Glomerular visceral epithelial cell (primary cell): ENCODE measurements at regions not wholly inside any gene's neighbourhood (a gene's known extent, or its start where the extent isn't known, plus 50 kb on each side); places are given as distances from the start of the nearest gene placed in this dataset.

Experiments
- DNase-seq: peaks from one replicate; pipeline ENCODE4 v3.0.0-alpha.2; 2016; ENCODE audit errors: extremely low spot score

DNA sequence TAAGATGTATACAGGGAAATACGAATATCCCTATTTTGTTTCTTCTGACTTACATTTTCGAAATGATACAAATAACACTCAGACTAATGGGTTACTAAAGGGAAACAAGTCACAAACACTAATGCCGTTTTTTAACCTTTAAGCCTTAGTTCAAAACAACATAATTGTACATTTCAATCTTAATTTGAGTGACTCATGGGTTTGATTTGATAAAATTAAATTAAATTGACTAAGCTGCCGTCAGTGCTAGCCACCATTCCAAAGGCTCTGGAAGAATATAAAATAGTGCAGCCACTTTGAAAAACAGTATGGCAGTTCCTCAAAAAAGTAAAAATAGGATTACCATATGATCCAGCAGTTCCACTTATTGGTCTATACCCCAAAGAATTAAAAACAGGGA is 133.8 kb upstream of the NT5C1B start:
- no peak for DNase-seq

DNA sequence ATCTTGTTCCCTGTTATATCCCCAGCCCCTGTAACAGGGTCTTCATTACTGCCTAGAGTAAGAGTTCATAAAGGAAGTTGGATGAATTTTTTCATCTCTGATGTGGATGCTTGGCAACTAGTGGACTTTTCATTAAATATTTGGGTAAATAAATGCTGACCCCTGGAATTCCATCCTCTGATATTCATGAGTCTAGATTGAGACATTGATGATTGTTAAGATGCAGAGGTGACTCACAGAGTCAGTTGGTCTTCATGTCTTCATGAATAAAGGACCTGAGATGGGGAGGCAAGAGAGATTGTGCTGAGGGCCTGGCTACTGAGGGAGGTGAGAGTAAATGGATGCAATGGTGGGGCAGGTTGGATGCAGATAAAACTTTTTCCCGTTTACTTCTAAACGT is 132.7 kb upstream of the NT5C1B start:
- DNase-seq, result no peak

DNA sequence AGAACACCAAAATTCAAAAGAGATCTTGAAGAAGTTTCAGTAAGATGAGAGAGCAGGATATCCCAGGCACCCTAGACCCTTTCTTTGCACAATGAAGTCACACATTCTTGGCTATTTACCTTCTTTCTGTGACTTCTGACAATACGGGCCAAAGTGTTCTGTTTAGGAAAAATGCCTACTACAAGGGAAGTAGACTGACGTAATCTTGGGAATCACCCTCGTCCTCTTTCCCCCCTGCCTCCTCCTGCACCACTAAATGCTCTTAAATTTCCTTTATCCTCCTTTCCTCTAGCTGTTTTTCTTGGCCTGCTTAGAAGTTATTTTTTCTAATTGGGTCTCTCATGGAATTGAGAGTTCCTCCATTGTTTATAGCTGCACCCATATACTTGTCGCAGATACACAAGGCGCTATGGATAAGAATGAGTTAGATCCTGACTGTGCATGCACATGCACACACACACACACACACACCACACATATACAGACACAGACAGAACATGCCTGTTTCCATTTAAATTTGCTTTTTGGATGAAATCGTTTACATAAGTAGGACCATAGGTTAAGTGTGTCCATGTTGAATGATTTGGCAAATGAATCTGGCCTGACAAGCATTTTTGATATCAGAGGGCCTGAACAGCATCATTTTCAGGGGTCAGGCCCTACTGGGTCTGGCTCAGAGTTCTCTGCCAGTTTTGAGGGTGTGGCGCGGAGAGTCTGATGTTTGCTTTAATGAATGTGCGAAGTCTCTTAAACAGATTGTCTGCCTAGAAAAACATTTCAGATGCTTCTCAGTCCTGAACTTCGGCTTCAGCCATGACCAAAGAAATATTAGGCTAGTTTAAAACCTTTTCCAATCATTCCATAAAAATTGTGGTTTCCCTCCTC is 131.9 kb upstream of the NT5C1B start:
- DNase-seq, result no peak

DNA sequence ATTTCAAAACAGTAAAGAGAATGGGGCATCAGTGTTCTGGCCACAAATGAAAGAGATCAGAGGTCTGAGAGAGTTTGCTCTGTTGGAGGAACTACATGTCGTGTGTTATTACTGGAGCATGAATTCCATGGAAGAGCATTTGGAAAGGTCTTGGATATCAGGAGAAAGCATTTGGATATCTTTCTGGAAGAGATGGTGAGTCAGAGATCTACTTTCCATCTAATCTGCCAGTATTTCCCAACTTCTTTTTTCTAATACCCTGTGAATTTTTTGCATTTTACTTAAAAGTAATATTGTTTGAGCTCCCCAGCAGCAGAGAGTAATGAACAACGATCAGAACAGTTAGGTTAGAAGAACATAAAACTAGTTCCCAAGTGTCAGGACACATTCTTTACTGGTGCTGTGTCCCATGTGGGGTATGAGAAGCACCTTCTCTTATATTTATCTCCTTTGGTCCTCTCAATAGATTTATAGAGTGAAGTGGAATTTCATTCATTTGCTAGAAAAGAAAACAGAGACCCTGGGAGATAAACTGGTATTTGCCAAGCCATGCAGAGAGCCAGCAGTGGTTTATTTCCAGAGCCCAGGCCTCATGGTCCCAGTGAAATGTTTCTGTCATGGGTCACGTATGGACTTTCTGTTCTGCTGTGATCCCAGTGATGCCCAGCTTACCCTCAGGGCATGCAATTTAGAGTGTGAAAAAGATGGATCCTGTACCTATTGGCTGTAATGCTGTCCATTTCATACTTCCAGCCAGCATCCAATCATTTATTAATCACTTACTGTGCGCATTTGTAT is 130.8 kb upstream of the NT5C1B start:
- DNase-seq, result peak; percentile 56

DNA sequence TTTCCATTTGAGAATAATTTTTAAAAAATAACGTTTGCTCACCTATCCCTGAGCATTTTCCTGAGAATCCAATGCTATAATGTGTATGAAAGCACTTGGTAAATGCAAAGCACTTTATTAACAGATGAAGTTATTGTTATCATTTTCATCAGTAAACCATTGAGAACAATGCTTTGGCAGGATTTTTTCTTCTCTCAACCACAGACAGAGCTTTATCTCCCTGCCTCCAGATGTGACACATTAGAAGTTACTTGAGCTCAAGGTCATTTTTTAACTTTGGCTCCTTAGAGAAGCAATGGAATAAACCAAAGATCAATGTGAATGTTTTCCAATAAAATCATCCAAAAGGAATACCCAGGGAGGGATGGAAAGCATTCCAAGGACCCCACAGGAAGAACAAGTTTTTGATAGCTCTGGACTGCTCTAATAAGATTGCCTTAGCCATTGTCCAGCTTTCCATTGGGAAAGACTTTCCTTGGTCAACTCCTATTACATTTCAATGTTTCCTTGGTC is 118.9 kb upstream of the NT5C1B start:
- DNase-seq, result no peak

DNA sequence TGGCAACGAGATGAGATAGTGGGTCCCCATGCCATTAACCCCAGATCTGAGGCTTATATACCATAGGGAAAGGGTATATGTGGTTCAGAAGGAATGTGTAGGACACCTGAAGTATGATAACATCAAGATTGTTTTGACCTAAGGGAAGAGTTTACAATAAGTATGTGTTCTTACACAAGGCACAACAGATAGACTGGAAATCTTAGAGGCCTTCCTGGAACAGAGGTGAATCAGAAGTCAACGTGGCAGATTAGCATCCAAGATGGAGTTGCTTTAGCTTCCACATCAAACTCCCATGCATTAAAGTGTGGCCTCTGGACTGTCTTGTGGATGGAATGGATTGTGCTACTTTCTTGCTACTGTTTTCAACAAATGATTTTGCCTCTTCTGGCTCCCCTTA is 116.6 kb upstream of the NT5C1B start:
- DNase-seq, result no peak

DNA sequence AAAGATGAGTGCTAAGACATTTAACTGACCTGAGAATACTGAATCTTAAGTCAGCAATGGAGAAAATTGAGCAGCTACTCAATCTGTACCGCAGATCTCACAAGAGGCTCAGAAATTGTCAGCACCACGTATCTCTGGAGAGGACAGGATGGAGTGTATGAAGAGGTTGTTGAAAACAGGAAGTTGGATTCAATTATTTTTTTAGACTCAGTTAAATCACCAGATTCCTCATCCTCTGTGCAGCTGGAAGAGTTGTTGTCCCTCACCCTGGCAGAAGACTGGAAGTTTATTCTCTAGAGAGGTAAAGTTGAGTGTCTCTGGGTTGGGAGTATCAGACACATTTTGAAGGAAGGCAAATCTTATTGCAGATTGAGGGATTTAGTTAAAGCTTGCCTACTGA is 114.9 kb upstream of the NT5C1B start:
- DNase-seq, result no peak

DNA sequence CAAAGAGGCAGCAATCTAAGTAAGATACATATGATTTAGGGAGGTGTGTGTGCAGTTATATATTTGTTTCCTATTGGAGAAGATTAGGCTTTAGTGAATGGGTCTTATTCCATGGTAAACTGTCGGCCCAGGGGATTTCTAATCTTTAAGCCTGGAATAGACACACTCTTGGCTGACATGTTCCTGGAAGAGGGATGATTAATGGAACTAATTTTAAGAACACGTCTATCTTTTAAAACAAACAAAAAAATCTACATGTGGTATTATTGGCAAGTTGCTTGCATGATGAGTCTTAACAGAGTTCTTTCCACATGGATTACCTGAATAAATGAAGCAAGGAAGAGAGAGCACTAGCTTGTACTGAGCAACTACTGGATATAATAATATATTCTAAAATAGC is 114.2 kb upstream of the NT5C1B start:
- DNase-seq, result peak; percentile 0

DNA sequence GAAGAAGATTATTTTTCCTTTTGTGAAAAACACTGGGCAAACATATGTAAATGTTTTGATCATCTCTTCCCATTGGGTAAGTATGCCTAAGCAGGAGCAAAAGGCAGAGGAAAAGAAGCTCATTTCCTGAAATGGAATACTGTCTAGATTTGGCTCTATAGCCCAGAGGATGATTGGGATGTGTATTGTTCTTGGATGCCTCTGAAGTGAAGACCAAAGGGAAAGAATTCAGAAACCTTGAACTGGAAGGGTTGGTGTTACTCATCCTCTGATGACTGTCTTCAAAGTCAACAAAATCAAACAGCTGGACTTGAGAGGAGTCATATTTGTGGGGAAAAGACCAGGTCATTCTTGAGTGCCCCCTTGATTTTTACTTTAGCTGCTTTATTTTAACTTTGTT is 112.6 kb upstream of the NT5C1B start:
- peak; percentile 4 for DNase-seq

DNA sequence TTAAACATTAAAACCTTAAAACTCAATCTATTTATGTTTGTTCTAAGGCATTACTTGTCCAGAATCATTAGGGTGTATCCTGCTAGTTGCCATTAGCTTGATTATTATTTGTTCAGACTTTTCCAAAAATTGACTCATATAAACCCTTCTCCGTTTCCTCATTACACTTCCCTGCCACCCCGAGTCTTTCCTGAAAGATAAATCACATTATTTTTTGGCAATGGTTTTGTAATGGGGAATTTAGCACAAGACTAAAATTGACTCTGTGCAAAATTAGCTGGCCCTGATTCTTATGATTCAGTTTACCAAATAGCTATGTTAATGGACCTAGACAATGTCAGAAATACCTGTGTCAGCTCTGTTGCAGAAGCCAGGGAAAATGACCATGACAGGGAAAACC is 112.2 kb upstream of the NT5C1B start:
- no peak for DNase-seq

DNA sequence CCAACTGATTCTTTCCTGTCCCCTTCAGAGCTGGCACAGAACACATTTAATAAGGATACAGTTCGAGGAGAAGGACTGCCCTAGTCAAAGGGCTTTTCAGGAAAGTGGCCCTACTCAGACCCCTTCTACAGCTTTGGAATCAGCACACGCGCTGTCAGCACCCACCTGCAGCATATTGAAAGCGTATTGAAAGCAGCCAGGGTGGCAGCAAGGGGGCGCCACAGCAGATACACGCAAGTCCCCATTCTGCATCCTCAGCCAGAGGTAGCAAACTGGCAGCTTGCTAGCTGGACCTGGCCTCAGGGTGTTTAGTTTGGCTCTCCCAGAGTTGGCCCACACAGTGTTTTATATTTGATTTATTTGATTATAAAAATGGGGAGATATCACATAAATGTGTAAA is 101.0 kb upstream of the NT5C1B start:
- no peak for DNase-seq

DNA sequence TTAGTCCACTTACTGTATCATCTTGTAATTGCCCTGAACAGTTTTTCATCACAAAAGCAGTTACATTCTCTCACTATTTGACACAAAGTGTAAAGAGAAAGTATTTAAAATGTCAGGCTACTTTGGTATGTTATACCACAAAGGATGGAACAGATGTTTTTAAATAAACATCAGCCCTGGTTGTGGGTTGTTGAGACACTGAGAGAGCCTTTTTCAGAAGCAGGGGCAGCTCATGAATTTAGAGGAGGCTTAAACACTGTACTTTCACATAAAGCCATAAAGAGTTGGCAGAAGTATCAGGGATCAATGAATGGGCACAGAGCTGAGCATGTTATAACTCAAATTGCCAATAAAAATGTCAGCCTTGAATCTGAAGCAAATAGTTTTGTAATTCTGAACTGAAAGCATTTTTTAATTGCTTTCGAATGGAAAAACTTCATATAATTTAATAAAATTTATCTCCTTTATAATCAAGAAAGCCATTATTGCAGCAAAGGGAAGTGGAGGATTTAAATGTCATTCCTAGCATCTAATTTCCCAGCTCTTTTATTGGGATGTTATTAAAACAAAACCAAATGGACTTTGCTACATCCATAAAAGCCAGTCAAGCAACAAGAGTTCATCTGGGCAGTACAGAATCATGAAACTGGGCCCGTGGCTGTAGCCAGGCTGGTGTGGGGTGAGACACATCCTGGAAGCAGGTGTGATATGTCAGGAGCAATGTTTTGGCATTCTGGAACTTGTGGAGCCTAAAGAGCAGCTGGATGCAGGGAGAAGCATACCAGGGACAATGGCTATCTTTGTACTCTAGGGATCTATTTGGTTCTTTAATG is 95.1 kb upstream of the NT5C1B start:
- no peak for DNase-seq

DNA sequence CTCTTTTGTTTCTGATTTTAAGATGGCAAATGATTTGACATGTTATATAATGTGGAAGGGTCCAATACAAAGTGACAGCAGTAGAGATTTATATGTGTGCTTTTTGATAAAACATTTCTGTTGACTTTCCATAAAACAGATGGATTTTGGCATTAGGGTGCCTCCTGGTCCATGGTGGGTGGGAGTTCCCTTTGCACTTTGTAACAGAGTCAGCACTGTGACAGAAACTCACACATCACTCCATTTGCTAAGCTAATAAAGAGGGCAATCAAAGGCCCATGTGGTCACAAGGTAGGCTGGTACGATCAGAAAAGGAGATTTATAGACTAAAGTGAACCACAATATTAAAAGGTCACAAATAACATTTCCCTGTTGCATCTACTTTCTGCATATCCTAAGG is 93.3 kb upstream of the NT5C1B start:
- DNase-seq, result no peak

DNA sequence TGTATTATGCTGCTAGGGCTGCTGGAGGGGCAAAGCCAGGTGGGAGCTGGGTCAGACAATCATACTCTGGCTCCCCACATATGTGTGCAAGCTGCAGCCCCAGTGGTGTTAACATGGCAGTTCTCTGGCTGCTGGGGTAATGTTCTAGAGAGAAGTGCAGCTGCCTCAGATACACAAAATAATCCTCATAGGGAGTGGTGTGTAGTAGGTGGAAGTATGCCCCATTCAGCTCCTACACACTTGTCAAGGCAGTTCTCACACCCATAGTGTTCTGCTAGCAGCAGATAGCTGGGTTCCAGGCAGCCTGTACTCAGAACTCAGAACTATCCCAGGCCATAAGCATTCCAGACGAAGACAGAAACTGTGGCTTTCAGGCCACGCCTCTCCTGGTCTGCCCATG is 87.9 kb upstream of the NT5C1B start:
- DNase-seq, result no peak

DNA sequence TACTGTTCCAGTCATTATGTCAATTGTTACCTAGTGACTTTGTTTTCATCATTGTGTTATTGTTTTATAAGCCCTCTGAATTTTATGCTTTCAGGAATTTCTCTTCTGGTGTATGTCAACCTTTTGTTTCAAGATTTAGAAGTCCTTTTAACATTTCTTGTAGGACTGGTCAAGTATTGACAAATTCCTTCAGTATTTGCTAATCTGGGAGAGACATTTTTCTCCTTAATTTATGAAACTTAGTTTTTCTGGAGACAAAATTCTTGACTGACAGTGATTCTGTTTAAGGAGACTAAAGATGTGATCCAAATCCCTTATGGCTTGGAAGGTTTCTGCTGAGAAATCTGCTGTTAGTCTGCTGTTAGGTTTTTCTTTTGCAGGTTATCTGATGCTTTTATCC is 84.9 kb upstream of the NT5C1B start:
- DNase-seq, result no peak

DNA sequence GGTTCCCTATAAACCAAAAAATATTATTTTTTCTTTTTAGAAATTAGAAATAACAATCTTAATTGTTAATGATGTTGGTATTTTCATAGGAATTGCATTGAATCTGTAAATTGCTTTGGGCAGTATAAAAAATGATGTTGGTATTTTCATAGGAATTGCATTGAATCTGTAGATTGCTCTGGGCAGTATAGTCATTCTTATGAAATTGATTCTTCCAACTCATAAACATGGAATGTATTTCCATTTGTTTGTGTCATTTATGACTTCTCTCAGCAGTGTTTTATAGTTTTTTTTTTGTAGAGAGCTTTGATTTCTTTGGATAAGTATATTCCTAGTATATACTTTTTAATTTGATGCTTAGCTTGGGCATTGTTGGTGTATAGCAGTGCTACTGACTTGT is 82.0 kb upstream of the NT5C1B start:
- no peak for DNase-seq

DNA sequence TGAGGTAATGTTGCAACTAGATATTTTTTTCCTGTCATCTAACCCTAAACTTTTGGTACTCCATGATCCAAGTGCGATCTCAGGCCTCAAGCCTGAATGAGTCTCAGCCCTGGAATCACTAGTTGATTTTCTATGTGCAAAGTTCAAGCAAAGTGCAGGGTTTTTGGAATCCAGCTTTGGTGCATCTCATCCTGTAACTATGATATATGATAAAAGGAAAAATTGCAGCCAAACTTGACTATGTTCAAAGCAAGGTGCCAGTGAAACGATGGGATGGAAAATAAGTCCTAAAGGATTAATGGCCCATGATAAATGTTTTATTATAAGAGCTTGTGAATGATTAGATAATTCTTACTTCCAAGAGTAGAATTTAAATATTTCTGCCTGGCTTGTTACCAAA is 78.9 kb upstream of the NT5C1B start:
- DNase-seq, result no peak

DNA sequence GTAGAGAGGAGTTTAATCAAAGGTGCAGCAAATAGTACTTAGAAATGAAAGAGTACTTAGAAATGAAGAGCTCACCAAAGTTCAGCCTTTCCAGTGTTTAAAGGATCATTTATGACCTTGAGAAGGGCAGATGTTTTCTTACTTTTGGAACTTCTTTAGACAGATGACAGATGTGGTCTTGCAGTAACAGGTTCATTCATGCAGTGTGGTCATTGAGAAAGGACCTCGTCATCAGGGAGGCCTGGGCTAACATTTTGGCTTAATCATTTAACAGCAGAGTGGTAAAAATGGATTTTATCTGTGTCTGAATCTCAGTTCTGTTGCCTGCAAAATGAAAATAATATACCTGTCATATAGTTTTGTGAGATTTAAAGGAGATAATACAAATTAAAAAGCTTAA is 75.1 kb upstream of the NT5C1B start:
- DNase-seq, result no peak

DNA sequence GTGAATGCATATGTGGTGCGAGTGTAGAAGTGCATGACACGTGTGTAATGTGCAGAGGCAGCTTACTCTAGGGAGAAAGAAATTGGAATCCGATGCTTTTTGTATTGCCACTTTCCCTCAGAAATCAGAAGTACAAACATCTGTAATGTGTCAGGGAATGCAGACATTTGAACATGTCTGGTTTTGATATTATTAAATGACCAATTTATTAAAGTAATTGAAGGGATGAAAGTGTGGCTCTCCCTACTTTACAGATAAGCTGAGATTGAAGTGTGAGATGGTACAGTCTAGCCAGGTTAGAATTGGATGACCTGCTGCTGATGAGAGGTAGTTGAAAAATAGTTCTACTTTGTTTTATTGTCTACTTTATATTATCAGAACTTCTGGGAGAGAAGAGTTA is 74.5 kb upstream of the NT5C1B start:
- no peak for DNase-seq

DNA sequence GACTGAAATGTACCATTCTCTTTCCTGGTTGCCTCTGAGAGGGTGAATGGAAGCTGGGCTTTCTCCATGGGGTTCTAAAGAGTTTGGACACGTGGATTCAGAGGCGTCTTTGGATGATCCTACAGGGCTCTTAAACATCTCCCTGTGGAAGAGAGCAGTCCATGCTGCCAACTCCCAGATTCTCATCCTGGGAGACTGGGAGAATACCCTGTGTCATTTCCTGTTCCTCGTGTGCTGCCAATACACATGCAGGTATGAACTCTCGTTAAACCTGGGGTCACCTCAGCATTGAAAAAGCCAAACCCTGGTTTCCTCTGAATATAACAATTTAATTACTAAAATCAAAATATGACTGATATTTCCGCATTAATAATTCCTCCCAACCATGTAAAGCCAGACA is 73.3 kb upstream of the NT5C1B start:
- no peak for DNase-seq

DNA sequence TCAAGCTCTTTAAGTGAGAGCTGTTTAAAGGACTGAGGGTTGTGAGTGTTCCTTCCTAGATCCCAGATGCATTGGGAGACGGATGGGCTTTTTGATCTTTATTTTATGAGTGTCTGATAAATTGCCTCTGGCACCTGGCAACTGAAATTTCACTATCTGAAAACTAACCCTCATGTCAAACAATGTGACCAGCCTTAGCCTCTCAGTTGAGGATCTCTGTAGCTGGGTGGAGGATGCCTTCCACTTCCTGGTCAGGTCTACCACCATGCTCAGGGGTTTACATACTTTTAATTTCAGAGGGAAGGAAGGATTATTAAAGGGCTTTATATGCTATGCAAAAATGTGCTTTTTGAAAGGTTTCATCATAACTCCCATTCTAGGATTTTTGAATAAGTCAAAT is 70.5 kb upstream of the NT5C1B start:
- no peak for DNase-seq

DNA sequence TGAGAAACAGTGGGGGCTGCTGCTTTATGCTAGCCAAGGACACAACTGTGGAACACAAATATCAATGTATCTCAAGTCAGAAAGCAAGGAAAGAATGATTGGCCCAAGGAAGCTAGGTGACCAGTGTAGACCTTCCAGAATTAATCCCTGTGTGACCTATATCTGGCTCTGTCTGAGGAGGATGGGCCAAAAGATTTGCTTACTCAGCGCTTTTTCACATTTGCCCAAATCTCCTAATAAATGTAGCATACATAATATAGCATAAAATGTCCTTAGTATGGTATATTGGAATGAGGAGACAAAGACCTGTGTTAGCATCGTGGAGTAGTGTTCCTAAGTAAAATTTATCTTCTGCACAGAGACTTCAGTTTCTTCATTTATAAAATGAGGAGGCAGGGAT is 66.7 kb upstream of the NT5C1B start:
- DNase-seq, result no peak
